GM13976 (cell line): ENCODE measurements at regions not wholly inside any gene's neighbourhood (a gene's known extent, or its start where the extent isn't known, plus 50 kb on each side); places are given as distances from the start of the nearest gene placed in this dataset.

Experiments used
- DNase-seq: peaks from one replicate; pipeline ENCODE4 v3.0.0; 2012; ENCODE audit warnings: low spot score
- CTCF ChIP-seq: IDR thresholded peaks from 2 replicates; pipeline ENCODE4 v1.5.1; 2012; ENCODE audit warnings: borderline replicate concordance, mild to moderate bottlenecking; ENCODE audit not compliant: insufficient read depth; ENCODE audit errors: extremely low read depth, missing control alignments, control extremely low read depth
- in situ Hi-C: fragments of 300-500 bp; cut with MboI; formaldehyde crosslinking; loops from one replicate; pipeline ENCODE4 v1.12.0; 2022; ENCODE audit warnings: low sequenced_read_pairs, mixed read lengths, inconsistent platforms; ENCODE audit not compliant: unreplicated experiment

- no peak for DNase-seq
- in situ Hi-C loops: no loop called here
- TF ChIP-seq CTCF: no peak
Measured at GRCh38 chr18:39845106-39845505, 2109.9 kb upstream of the PIK3C3 start.

GRCh38 chr18:39843546-39843945, 2111.5 kb upstream of the PIK3C3 start:
- no peak for DNase-seq
- in situ Hi-C loops: no loop called here
- no peak for TF ChIP-seq CTCF

GRCh38 chr18:39842366-39842914, 2112.6 kb upstream of the PIK3C3 start:
- in situ Hi-C loops: no loop called here
- no peak for DNase-seq
- no peak for TF ChIP-seq CTCF

GRCh38 chr18:39841482-39842365, 2113.3 kb upstream of the PIK3C3 start:
- no peak for TF ChIP-seq CTCF
- DNase-seq: peak; percentile 3
- in situ Hi-C loops: no loop called here

- no peak for DNase-seq
- in situ Hi-C loops: no loop called here
Measured at GRCh38 chr18:39840856-39841481, 2114.1 kb upstream of the PIK3C3 start.

More at GRCh38 chr18:39840856-39841481, 2114.1 kb upstream of the PIK3C3 start:
- no peak for TF ChIP-seq CTCF
